Adrenal gland (tissue), 9 donors: ENCODE measurements at regions not wholly inside any gene's neighbourhood (a gene's known extent, or its start where the extent isn't known, plus 50 kb on each side); places are given as distances from the start of the nearest gene placed in this dataset.

Source experiments
- DNase-seq, 7 donors: peaks; one replicate each; pipeline ENCODE4 v3.0.0-alpha.2; 2019 to 2020
- H3K27ac ChIP-seq, 5 donors: fragments of 200-600 bp; sonication (generic) in 4 of 5; 1 replicate in 3 of 5; 2 replicates in 2 of 5; pipeline versions ENCODE4 v1.5.1 to v1.8.0; 2016 to 2020; ENCODE audit warnings: mild to moderate bottlenecking in 1 of 5
- H3K27me3 ChIP-seq: fragments of 200-600 bp; 2 replicates; pipeline ENCODE4 v1.8.0; 2021
- H3K36me3 ChIP-seq, 2 donors: fragments of 200-600 bp; replicated peaks in 1 of 2; 1 replicate in 1 of 2; 2 replicates in 1 of 2; pipeline versions ENCODE4 v1.5.1 to v1.8.0; 2018 to 2022
- H3K4me1 ChIP-seq, 2 donors: fragments of 200-600 bp; replicated peaks in 1 of 2; 1 replicate in 1 of 2; 2 replicates in 1 of 2; pipeline versions ENCODE4 v1.5.1 to v1.8.0; 2018 to 2021
- H3K4me3 ChIP-seq, 4 donors: fragments of 200-600 bp; sonication (generic) in 3 of 4; one replicate each; pipeline ENCODE4 v1.5.1; 2016 to 2018
- H3K9me3 ChIP-seq, 3 donors: fragments of 200-600 bp; sonication (generic) in 1 of 3; replicated peaks in 1 of 3; 1 replicate in 2 of 3; 2 replicates in 1 of 3; pipeline versions ENCODE4 v1.5.1 to v1.8.0; 2016 to 2021
- CTCF ChIP-seq, 6 experiments: fragments of 450-650 bp in 4 of 6; fragments of 200-600 bp in 2 of 6; sonication (generic) in 1 of 6; IDR thresholded peaks; 1 replicate in 5 of 6; 2 replicates in 1 of 6; pipeline versions ENCODE4 v1.5.1 to v1.8.0; 2016 to 2021; ENCODE audit warnings: antibody characterized with exemption in 6 of 6, mild to moderate bottlenecking in 2 of 6, moderate library complexity in 1 of 6
- POLR2A ChIP-seq, 2 donors: fragments of 450-650 bp; IDR thresholded peaks; one replicate each; pipeline ENCODE4 v1.6.1; 2017; ENCODE audit warnings: antibody characterized with exemption in 2 of 2, mild to moderate bottlenecking in 2 of 2, moderate library complexity in 1 of 2
- WGBS, 4 donors: extraction: QIAGEN DNeasy Blood & Tissue Kit in 2 of 4; methylation state at CpG; one replicate each; pipeline versions ENCODE4 v1.1.5 to v1.1.7; 2013 to 2017; 5-methylcytosine and 5-hydroxymethylcytosine counted together
- intact Hi-C, 2 donors: fragments of 100-400 bp; cut with DNase I; formaldehyde crosslinking; loops; one replicate each; pipeline versions ENCODE4 v1.14.1 to v1.15.0; 2022 to 2023
- donor health status: healthy with polysubstance abuse.
- donor health status: Bipolar disorder and iron deficiency.
- donor health status: DM: yes; HTN: yes; CAD: no.
- donor health status: DM: no; HTN: no; CAD: no.
- donor health status: DM: no; HTN: no; CAD: no.

GRCh38 chr5:58403822-58404433 lies 56.0 kb downstream of the PLK2 start:
- H3K27ac ChIP-seq = no peak overlapping the region
- TF ChIP-seq CTCF (IDR thresholded peaks at IDR 0.05) (no peak), POLR2A (IDR thresholded peaks at IDR 0.05) (no peak)
- no peaks in the 10 kb centered on the region for H3K4me1 ChIP-seq
- H3K4me3 ChIP-seq = no peak overlapping the region
- no peak for DNase-seq
- H3K9me3 ChIP-seq = no peaks in the 10 kb centered on the region
- intact Hi-C loops = no loop called here
- 87 to 94% (median 90%) methylated on average over 5 of the region's 5 CpGs for WGBS, 4 donors
- H3K27me3 ChIP-seq = no peaks in the 10 kb centered on the region
- no peaks in the 10 kb centered on the region for H3K36me3 ChIP-seq

GRCh38 chr5:58401701-58402100 lies 58.2 kb downstream of the PLK2 start:
- Histone ChIP-seq H3K9me3 (no peaks in the 10 kb centered on the region), H3K4me3 (no peak overlapping the region), H3K27ac (no peak overlapping the region), H3K4me1 (no peaks in the 10 kb centered on the region), H3K27me3 (no peaks in the 10 kb centered on the region), H3K36me3 (no peaks in the 10 kb centered on the region)
- DNase-seq = no peak
- 81 to 92% (median 87%) methylated on average over 2 of the region's 2 CpGs for WGBS, 4 donors
- intact Hi-C loops = no loop called here
- TF ChIP-seq CTCF (IDR thresholded peaks at IDR 0.05) (no peak), POLR2A (IDR thresholded peaks at IDR 0.05) (no peak)

- DNase-seq = no peak
- H3K9me3 ChIP-seq = no peaks in the 10 kb centered on the region
- no peaks in the 10 kb centered on the region for H3K4me1 ChIP-seq
- H3K27ac ChIP-seq = no peak overlapping the region
- H3K27me3 ChIP-seq = no peaks in the 10 kb centered on the region
- WGBS, 4 donors = 62 to 83% (median 76%) methylated on average over 2 of the region's 2 CpGs
- no peak overlapping the region for H3K4me3 ChIP-seq
- intact Hi-C loops = no loop called here
- no peaks in the 10 kb centered on the region for H3K36me3 ChIP-seq
- TF ChIP-seq CTCF (IDR thresholded peaks at IDR 0.05) (no peak), POLR2A (IDR thresholded peaks at IDR 0.05) (no peak)
Observed at GRCh38 chr5:58400737-58401136, 59.1 kb downstream of the PLK2 start.

- Histone ChIP-seq H3K9me3 (no peaks in the 10 kb centered on the region), H3K36me3 (no peaks in the 10 kb centered on the region), H3K27me3 (no peaks in the 10 kb centered on the region), H3K4me3 (no peak overlapping the region), H3K4me1 (no peaks in the 10 kb centered on the region), H3K27ac (no peak overlapping the region)
- TF ChIP-seq POLR2A (IDR thresholded peaks at IDR 0.05) (no peak), CTCF (IDR thresholded peaks at IDR 0.05) (no peak)
- DNase-seq = no peak
- intact Hi-C loops = no loop called here
- 87 to 98% (median 96%) methylated on average over 1 of the region's 1 CpG for WGBS, 4 donors
Observed at GRCh38 chr5:58399951-58400350, 59.9 kb downstream of the PLK2 start.
